Sigmoid colon (tissue), 6 donors: ENCODE measurements at regions not wholly inside any gene's neighbourhood (a gene's known extent, or its start where the extent isn't known, plus 50 kb on each side); places are given as distances from the start of the nearest gene placed in this dataset.

Experiments
- DNase-seq: peaks from one replicate; pipeline ENCODE4 v3.0.0-alpha.2; 2019
- H3K27ac ChIP-seq, 4 donors: fragments of 200-600 bp; sonication (generic); one replicate each; pipeline ENCODE4 v1.5.1; 2016 to 2019; ENCODE audit warnings: mild to moderate bottlenecking in 1 of 4
- H3K27me3 ChIP-seq, 3 donors: fragments of 200-600 bp; sonication (generic); one replicate each; pipeline ENCODE4 v1.5.1; 2019; ENCODE audit warnings: mild to moderate bottlenecking in 1 of 3
- H3K36me3 ChIP-seq, 4 donors: fragments of 200-600 bp; sonication (generic); one replicate each; pipeline ENCODE4 v1.5.1; 2016 to 2019
- H3K4me1 ChIP-seq, 4 donors: fragments of 200-600 bp; sonication (generic); one replicate each; pipeline ENCODE4 v1.5.1; 2017 to 2019
- H3K4me3 ChIP-seq, 4 donors: fragments of 200-600 bp; sonication (generic); one replicate each; pipeline ENCODE4 v1.5.1; 2017 to 2019; ENCODE audit warnings: mild to moderate bottlenecking in 2 of 4, moderate library complexity in 1 of 4
- H3K9me3 ChIP-seq, 4 donors: fragments of 200-600 bp in 3 of 4; sonication (generic) in 3 of 4; one replicate each; pipeline versions ENCODE4 v1.5.1 to v1.6.1; 2013 to 2019
- CTCF ChIP-seq, 4 experiments: fragments of 450-650 bp in 3 of 4; fragments of 200-600 bp in 1 of 4; IDR thresholded peaks; one replicate each; pipeline ENCODE4 v1.5.1; 2016 to 2019; ENCODE audit warnings: antibody characterized with exemption in 4 of 4, mild to moderate bottlenecking in 3 of 4, moderate library complexity in 2 of 4
- EP300 ChIP-seq, 4 donors: sonication (generic); formaldehyde crosslinking; IDR thresholded peaks; one replicate each; pipeline ENCODE4 v1.6.1; 2017; ENCODE audit warnings: antibody characterized with exemption in 4 of 4
- POLR2A ChIP-seq, 2 donors: fragments of 450-650 bp; IDR thresholded peaks; one replicate each; pipeline ENCODE4 v1.6.1; 2016; ENCODE audit warnings: antibody characterized with exemption in 2 of 2, mild to moderate bottlenecking in 2 of 2, moderate library complexity in 2 of 2
- POLR2AphosphoS5 ChIP-seq, 4 donors: sonication (generic); formaldehyde crosslinking; IDR thresholded peaks; one replicate each; pipeline ENCODE4 v1.6.1; 2017; ENCODE audit warnings: antibody characterized with exemption in 4 of 4
- WGBS, 2 donors: extraction: QIAGEN DNeasy Blood & Tissue Kit; methylation state at CpG; one replicate each; pipeline ENCODE4 v1.1.7; 2013; 5-methylcytosine and 5-hydroxymethylcytosine counted together
- intact Hi-C: fragments of 100-400 bp; cut with DNase I; formaldehyde crosslinking; loops from one replicate; pipeline ENCODE4 v1.15.1; 2023
- donor health status: healthy with polysubstance abuse.
- donor health status: healthy.

GRCh38 chr6:44645276-44645675, 257.8 kb downstream of the CDC5L start:
- no peak overlapping the region for H3K4me3 ChIP-seq
- H3K9me3 ChIP-seq = no peaks in the 10 kb centered on the region
- H3K27me3 ChIP-seq = no peaks in the 10 kb centered on the region
- no peak for DNase-seq
- H3K4me1 ChIP-seq = no peaks in the 10 kb centered on the region
- H3K36me3 ChIP-seq = no peaks in the 10 kb centered on the region
- TF ChIP-seq CTCF (IDR thresholded peaks at IDR 0.05) (no peak), POLR2A (IDR thresholded peaks at IDR 0.05) (no peak), POLR2AphosphoS5 (IDR thresholded peaks at IDR 0.05) (no peak)
- 74 to 80% methylated on average over 6 of the region's 6 CpGs for WGBS, 2 donors
- no peak overlapping the region for H3K27ac ChIP-seq
- intact Hi-C loops = no loop called here

- no peaks in the 10 kb centered on the region for H3K4me1 ChIP-seq
- no peaks in the 10 kb centered on the region for H3K27me3 ChIP-seq
- DNase-seq = no peak
- intact Hi-C loops = no loop called here
- no peak overlapping the region for H3K27ac ChIP-seq
- H3K36me3 ChIP-seq = no peaks in the 10 kb centered on the region
- H3K9me3 ChIP-seq = no peaks in the 10 kb centered on the region
- WGBS, 2 donors = 92 to 93% methylated on average over 5 of the region's 5 CpGs
- no peak overlapping the region for H3K4me3 ChIP-seq
- no peak for TF ChIP-seq CTCF (IDR thresholded peaks at IDR 0.05)
- no peak for TF ChIP-seq POLR2AphosphoS5 (IDR thresholded peaks at IDR 0.05)
- no peak for TF ChIP-seq POLR2A (IDR thresholded peaks at IDR 0.05)
- TF ChIP-seq EP300 (IDR thresholded peaks at IDR 0.05) = no peak
Observed at GRCh38 chr6:44646355-44646754, 258.8 kb downstream of the CDC5L start.

GRCh38 chr6:44649365-44650025, 262.0 kb downstream of the CDC5L start:
- no peaks in the 10 kb centered on the region for H3K36me3 ChIP-seq
- H3K4me3 ChIP-seq = no peak overlapping the region
- TF ChIP-seq EP300 (IDR thresholded peaks at IDR 0.05) (no peak), POLR2A (IDR thresholded peaks at IDR 0.05) (no peak), CTCF (IDR thresholded peaks at IDR 0.05) (no peak), POLR2AphosphoS5 (IDR thresholded peaks at IDR 0.05) (no peak)
- no peaks in the 10 kb centered on the region for H3K27me3 ChIP-seq
- no peaks in the 10 kb centered on the region for H3K9me3 ChIP-seq
- 57 to 62% methylated on average over 4 of the region's 4 CpGs for WGBS, 2 donors
- intact Hi-C loops = loop anchor here (10.0 kb wide), 1 partner anchor 725 kb away; the partner anchor contains the start of gene SUPT3H
- peaks cover 0 to 15% (median 10%) of the 10 kb centered on the region in 4 donors for H3K4me1 ChIP-seq
- H3K27ac ChIP-seq = peak overlapping the region in 1 of 4 donors; percentile 31
- no peak for DNase-seq

- H3K27me3 ChIP-seq = no peaks in the 10 kb centered on the region
- intact Hi-C loops = loop anchor here (10.0 kb wide), 1 partner anchor 724 kb away; the partner anchor contains the start of gene SUPT3H
- peaks cover 0 to 20% (median 13%) of the 10 kb centered on the region in 4 donors for H3K4me1 ChIP-seq
- DNase-seq = no peak
- 85 to 88% methylated on average over 6 of the region's 6 CpGs for WGBS, 2 donors
- H3K9me3 ChIP-seq = no peaks in the 10 kb centered on the region
- no peaks in the 10 kb centered on the region for H3K36me3 ChIP-seq
- H3K4me3 ChIP-seq = no peak overlapping the region
- no peak overlapping the region for H3K27ac ChIP-seq
- no peak for TF ChIP-seq CTCF (IDR thresholded peaks at IDR 0.05)
- TF ChIP-seq POLR2A (IDR thresholded peaks at IDR 0.05) = no peak
- TF ChIP-seq EP300 (IDR thresholded peaks at IDR 0.05) = no peak
- no peak for TF ChIP-seq POLR2AphosphoS5 (IDR thresholded peaks at IDR 0.05)
Observed at GRCh38 chr6:44650495-44650894, 263.0 kb downstream of the CDC5L start.

GRCh38 chr6:44650947-44651346, 263.4 kb downstream of the CDC5L start:
- 94 to 95% methylated on average over 5 of the region's 5 CpGs for WGBS, 2 donors

More at GRCh38 chr6:44650947-44651346, 263.4 kb downstream of the CDC5L start:
- DNase-seq = no peak
- intact Hi-C loops = loop anchor here (10.0 kb wide), 1 partner anchor 724 kb away; the partner anchor contains the start of gene SUPT3H
- Histone ChIP-seq H3K9me3 (no peaks in the 10 kb centered on the region), H3K36me3 (no peaks in the 10 kb centered on the region), H3K4me1 (peaks cover 0 to 24% (median 16%) of the 10 kb centered on the region in 4 donors), H3K27me3 (no peaks in the 10 kb centered on the region), H3K4me3 (no peak overlapping the region), H3K27ac (no peak overlapping the region)
- TF ChIP-seq EP300 (IDR thresholded peaks at IDR 0.05) (no peak), CTCF (IDR thresholded peaks at IDR 0.05) (no peak), POLR2A (IDR thresholded peaks at IDR 0.05) (no peak)
